Activated B cell treated with CpG ODN at 0.5 μM for 24 hours (primary cell): ENCODE measurements at regions not wholly inside any gene's neighbourhood (a gene's known extent, or its start where the extent isn't known, plus 50 kb on each side); places are given as distances from the start of the nearest gene placed in this dataset.
"Not testable (repeated sequence)": the region's sequence is repeated elsewhere in the genome, so short reads cannot be mapped to it uniquely, and the experiment has no call there.

Experiments used
- ATAC-seq: fragments of 200-7000 bp; cut with Tn5 transposase; one replicate; pipeline ENCODE4 v1.10.0; 2021; ENCODE audit warnings: low read depth, mild to moderate bottlenecking, moderate library complexity
- CTCF ChIA-PET: fragments of 350-600 bp; sonication (Branson Sonifier 250); formaldehyde crosslinking; loops from one replicate; lab custom pipeline; 2021; ENCODE audit warnings: antibody characterized with exemption; lab: Charles Lee
- POLR2A ChIA-PET: fragments of 350-600 bp; sonication (Branson Sonifier 250); formaldehyde crosslinking; loops from one replicate; lab custom pipeline; 2021; ENCODE audit warnings: antibody characterized with exemption; lab: Charles Lee
- DNase-seq: peaks from one replicate; pipeline ENCODE4 v3.0.0; 2022
- H3K27ac Mint-ChIP-seq: one replicate; pipeline ENCODE4 v1.8.0; 2020; ENCODE audit warnings: mixed read lengths
- H3K27me3 Mint-ChIP-seq: one replicate; pipeline ENCODE4 v1.8.0; 2021; ENCODE audit warnings: mixed read lengths
- H3K36me3 Mint-ChIP-seq: one replicate; pipeline ENCODE4 v1.8.0; 2021; ENCODE audit warnings: low read depth, mixed read lengths
- H3K4me1 Mint-ChIP-seq: one replicate; pipeline ENCODE4 v1.8.0; 2021; ENCODE audit warnings: mixed read lengths
- H3K4me3 Mint-ChIP-seq: one replicate; pipeline ENCODE4 v1.8.0; 2020; ENCODE audit warnings: mild to moderate bottlenecking, mixed read lengths
- H3K9me3 Mint-ChIP-seq: one replicate; pipeline ENCODE4 v1.8.0; 2020; ENCODE audit warnings: mixed read lengths
- intact Hi-C: fragments of 100-400 bp; cut with micrococcal nuclease; formaldehyde crosslinking; loops from one replicate; pipeline ENCODE4 v1.15.1; 2024

GRCh38 chr21:5114468-5114867 lies 5406.9 kb upstream of the TPTE start:
- H3K4me1 Mint-ChIP-seq, H3K4me3 Mint-ChIP-seq, H3K27me3 Mint-ChIP-seq, DNase-seq, H3K27ac Mint-ChIP-seq, ATAC-seq, H3K36me3 Mint-ChIP-seq, CTCF ChIA-PET, intact Hi-C loops, H3K9me3 Mint-ChIP-seq, POLR2A ChIA-PET: not testable (repeated sequence)

DNA sequence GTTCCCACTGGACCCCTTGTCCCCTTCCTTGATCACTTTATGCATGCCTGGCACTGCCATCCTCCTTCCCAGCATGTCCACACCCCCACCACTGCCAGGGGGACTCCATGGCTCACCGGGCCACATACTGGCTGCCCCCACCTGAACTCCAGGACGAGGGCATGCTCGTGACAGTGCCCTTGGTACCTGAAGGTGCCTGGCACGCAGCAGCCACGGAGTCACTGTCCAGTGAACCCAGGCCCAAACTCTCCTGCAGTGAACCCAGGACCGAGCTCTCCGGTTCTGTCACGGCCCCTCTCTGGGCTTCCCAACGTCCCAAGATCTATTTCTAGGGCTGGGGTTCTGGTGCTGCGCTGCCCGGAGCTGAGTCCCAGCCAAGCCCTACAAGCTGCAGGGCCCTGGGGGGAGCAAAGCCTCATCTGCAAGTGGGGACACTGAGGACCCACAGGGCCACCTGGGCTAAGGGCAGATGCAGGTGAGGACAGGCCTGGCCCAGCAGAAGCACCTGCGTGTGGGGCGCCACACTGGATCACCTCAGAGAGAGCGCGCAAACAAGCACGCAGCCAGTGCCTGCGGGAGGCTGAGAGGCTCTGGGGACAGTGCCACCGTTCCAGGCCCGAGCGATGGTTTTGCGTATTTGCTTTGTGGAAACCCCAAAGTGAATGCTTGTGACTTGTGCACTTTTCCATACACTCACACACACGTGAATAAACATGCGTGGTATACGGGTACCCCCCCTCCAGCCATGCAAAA lies 5406.3 kb upstream of the TPTE start:
- CTCF ChIA-PET, intact Hi-C loops, H3K9me3 Mint-ChIP-seq, POLR2A ChIA-PET, DNase-seq, H3K27me3 Mint-ChIP-seq, ATAC-seq, H3K36me3 Mint-ChIP-seq, H3K4me3 Mint-ChIP-seq, H3K4me1 Mint-ChIP-seq: not testable (repeated sequence)
- H3K27ac Mint-ChIP-seq = peak overlapping the region; percentile 50

- not testable (repeated sequence) for H3K4me1 Mint-ChIP-seq, H3K27ac Mint-ChIP-seq
Measured at GRCh38 chr21:5115646-5116343, 5405.6 kb upstream of the TPTE start.

GRCh38 chr21:5116344-5117123 lies 5404.8 kb upstream of the TPTE start:
- POLR2A ChIA-PET, H3K27me3 Mint-ChIP-seq, H3K4me3 Mint-ChIP-seq, H3K9me3 Mint-ChIP-seq, H3K4me1 Mint-ChIP-seq, CTCF ChIA-PET, DNase-seq, H3K36me3 Mint-ChIP-seq, intact Hi-C loops, H3K27ac Mint-ChIP-seq: not testable (repeated sequence)
- peak; percentile 6 for ATAC-seq

More at GRCh38 chr21:5115646-5116343, 5405.6 kb upstream of the TPTE start:
- H3K36me3 Mint-ChIP-seq, H3K9me3 Mint-ChIP-seq, POLR2A ChIA-PET, CTCF ChIA-PET, intact Hi-C loops, H3K4me3 Mint-ChIP-seq, H3K27me3 Mint-ChIP-seq: not testable (repeated sequence)
- DNase-seq (peak; percentile 47), ATAC-seq (peak; percentile 35)

- ATAC-seq, intact Hi-C loops, H3K27ac Mint-ChIP-seq, H3K27me3 Mint-ChIP-seq, H3K9me3 Mint-ChIP-seq, H3K4me1 Mint-ChIP-seq, POLR2A ChIA-PET, H3K4me3 Mint-ChIP-seq, H3K36me3 Mint-ChIP-seq, CTCF ChIA-PET, DNase-seq: not testable (repeated sequence)
Measured at GRCh38 chr21:5117135-5117534, 5404.2 kb upstream of the TPTE start.

DNA sequence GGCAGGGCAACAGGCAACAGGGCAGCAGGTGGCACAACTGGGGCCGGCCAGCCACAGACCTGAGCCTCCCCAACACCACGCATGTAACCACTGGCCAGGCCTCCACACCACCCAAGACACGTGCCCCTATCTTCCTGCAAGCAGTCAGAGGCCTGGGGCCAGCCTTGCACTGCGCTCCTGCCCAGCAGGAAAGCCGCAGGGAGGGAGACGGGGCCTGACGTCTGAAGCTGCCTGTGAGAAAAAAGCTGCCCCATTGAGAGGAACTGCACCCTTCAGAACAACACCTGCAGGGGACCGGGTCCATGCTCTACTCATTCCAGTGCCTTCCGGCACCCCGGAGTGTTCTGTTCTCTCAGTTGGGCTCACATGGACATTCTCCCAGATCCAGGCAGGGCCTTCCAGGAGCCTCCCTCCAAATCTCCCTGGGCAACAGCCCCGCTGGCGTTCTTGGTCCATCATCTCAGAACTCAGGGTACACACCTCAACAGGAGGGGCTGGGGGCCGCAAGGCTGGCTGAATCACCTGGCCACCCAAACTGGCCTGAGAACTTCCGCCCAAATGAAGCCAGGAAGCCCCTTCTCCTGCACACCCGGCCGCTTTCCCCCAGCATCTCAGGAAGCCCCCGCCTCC lies 5403.6 kb upstream of the TPTE start:
- H3K4me3 Mint-ChIP-seq, H3K36me3 Mint-ChIP-seq, H3K4me1 Mint-ChIP-seq, H3K9me3 Mint-ChIP-seq, intact Hi-C loops, H3K27me3 Mint-ChIP-seq, CTCF ChIA-PET, POLR2A ChIA-PET: not testable (repeated sequence)
- peak overlapping the region; percentile 85 for H3K27ac Mint-ChIP-seq
- DNase-seq = peak; percentile 44
- peak; percentile 19 for ATAC-seq

DNA sequence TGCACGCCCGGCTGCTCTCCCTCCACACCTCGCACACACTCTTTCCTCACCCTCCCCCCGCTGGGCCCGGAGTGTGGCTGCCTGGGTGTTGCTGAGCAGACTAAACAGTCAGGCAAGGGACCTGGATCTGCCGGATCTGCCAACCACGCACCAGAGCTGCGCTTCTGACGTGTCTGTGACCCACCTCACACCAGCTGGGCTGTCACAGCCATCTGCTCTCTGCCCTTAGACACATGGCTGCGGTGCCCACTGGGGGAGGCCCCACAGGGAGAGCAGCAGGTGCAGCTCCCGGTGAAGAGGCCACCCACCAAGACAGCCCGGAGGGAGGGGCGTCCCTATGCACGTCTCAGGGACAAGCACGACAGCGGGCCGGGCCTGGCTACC lies 5403.1 kb upstream of the TPTE start:
- ATAC-seq (peak; percentile 70), DNase-seq (peak; percentile 44)
- H3K36me3 Mint-ChIP-seq, intact Hi-C loops, POLR2A ChIA-PET, H3K4me3 Mint-ChIP-seq, H3K27ac Mint-ChIP-seq, H3K4me1 Mint-ChIP-seq, H3K9me3 Mint-ChIP-seq, H3K27me3 Mint-ChIP-seq, CTCF ChIA-PET: not testable (repeated sequence)

DNA sequence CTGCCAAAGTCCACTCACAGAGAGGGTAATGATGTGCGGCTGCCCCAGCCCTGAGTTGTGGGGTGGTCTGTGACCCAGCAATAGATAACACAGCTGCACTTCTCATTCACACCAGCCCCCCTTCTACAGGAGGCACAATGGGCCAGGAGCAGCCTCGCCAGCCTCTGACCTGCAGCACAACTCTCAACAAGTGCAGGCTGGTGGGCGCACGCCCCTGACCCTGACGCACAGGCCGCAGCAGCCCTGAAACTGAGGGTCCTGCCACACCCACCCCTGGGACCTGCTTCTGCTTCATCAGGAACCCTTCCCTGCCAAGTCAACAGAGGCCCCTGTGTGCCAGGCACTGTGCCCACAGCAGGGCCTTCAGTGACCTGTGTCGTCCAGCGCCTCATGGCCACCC lies 5402.2 kb upstream of the TPTE start:
- intact Hi-C loops, CTCF ChIA-PET, ATAC-seq, POLR2A ChIA-PET, H3K4me3 Mint-ChIP-seq, H3K4me1 Mint-ChIP-seq, H3K9me3 Mint-ChIP-seq, H3K36me3 Mint-ChIP-seq, DNase-seq, H3K27me3 Mint-ChIP-seq: not testable (repeated sequence)
- H3K27ac Mint-ChIP-seq = peak overlapping the region; percentile 41

DNA sequence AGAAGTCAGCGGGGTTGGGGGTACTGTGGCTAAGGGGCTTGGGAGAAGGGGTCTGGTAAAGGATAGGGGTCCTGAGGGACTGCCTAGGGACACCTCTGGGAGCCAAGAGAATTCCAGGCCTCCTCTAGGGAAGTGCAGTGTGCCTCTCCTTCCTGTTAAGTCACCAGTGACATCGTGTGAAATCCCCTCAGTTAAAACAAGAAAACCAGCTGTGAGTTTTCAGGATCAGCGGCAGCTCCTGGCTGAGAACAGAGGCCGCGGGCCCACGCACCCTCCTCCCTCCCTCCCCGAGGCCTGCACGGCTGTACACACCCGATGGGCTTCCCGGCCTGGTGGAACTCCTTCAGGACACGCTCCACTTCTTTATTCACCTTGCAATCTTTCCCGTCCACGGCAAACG lies 5400.0 kb upstream of the TPTE start:
- H3K27me3 Mint-ChIP-seq, H3K36me3 Mint-ChIP-seq, H3K27ac Mint-ChIP-seq, H3K9me3 Mint-ChIP-seq, POLR2A ChIA-PET, intact Hi-C loops, H3K4me3 Mint-ChIP-seq, CTCF ChIA-PET, ATAC-seq, H3K4me1 Mint-ChIP-seq, DNase-seq: not testable (repeated sequence)

DNA sequence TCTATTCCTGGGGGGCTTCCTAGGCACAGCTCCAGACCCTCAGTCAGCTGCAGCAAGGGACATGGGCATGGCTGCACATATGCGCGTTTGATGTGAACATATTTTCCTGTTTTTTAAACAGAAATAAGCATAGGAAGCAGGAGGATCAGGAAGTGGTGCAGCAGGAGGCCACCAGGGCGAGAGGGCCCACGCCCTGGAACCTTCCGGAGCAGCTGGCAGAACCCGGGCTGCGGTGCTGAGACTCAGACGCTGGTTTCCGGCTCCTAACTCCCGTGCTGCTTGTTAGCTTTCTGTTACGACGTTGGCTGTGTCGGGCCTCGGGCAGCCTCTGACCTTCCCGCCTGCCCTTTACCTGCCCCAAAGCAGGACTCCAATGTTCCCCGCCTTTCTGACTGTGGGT lies 5399.5 kb upstream of the TPTE start:
- H3K4me3 Mint-ChIP-seq, H3K36me3 Mint-ChIP-seq, POLR2A ChIA-PET, H3K4me1 Mint-ChIP-seq, ATAC-seq, DNase-seq, H3K9me3 Mint-ChIP-seq, intact Hi-C loops, CTCF ChIA-PET, H3K27me3 Mint-ChIP-seq: not testable (repeated sequence)
- H3K27ac Mint-ChIP-seq = peak overlapping the region; percentile 59

DNA sequence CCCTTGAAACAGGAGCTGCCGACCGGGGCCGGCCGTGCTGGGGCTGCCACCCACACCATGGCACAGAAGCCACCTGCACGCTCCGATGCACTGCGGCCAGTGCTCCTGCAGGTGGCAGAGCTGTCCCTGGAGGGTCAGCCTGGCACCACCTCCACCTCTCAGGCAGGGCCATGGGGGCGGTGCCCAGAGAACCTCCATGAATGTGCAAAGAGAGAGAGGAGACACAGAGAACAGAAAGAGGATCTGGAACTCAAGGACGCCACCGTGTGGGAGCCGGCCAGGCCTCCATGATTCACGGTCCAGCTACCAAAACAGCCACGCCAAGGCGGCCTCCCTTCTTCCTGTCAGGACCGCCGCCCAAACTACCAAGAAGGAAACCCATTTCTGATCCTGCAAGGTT lies 5397.7 kb upstream of the TPTE start:
- H3K9me3 Mint-ChIP-seq, CTCF ChIA-PET, H3K4me1 Mint-ChIP-seq, intact Hi-C loops, POLR2A ChIA-PET, H3K4me3 Mint-ChIP-seq, H3K27me3 Mint-ChIP-seq, H3K36me3 Mint-ChIP-seq, H3K27ac Mint-ChIP-seq: not testable (repeated sequence)
- peak; percentile 50 for ATAC-seq
- peak; percentile 78 for DNase-seq
